GM19324 (cell line): ENCODE measurements at regions not wholly inside any gene's neighbourhood (a gene's known extent, or its start where the extent isn't known, plus 50 kb on each side); places are given as distances from the start of the nearest gene placed in this dataset.

ENCODE experiments used
- ATAC-seq: cut with Tn5 transposase; IDR thresholded peaks from one replicate; pipeline ENCODE4 v1.9.1; 2021; ENCODE audit warnings: mild to moderate bottlenecking, moderate library complexity; ENCODE audit not compliant: unreplicated experiment, low FRiP score

GRCh38 chr4:32551943-32552342, 1831.8 kb downstream of the PCDH7 start:
- ATAC-seq, result no peak

GRCh38 chr4:32560306-32560705, 1840.1 kb downstream of the PCDH7 start:
- ATAC-seq, result no peak

GRCh38 chr4:32562010-32562409, 1841.8 kb downstream of the PCDH7 start:
- ATAC-seq, result no peak

- no peak for ATAC-seq
Observed at GRCh38 chr4:32564626-32565025, 1844.5 kb downstream of the PCDH7 start.

GRCh38 chr4:32569861-32570260, 1849.7 kb downstream of the PCDH7 start:
- no peak for ATAC-seq

- ATAC-seq, result no peak
Observed at GRCh38 chr4:32572366-32572765, 1852.2 kb downstream of the PCDH7 start.

- ATAC-seq, result no peak
Observed at GRCh38 chr4:32574803-32575202, 1854.6 kb downstream of the PCDH7 start.

GRCh38 chr4:32589097-32589496, 1868.9 kb downstream of the PCDH7 start:
- no peak for ATAC-seq

- ATAC-seq, result no peak
Observed at GRCh38 chr4:32589853-32590252, 1869.7 kb downstream of the PCDH7 start.

- ATAC-seq, result no peak
Observed at GRCh38 chr4:32597354-32597753, 1877.2 kb downstream of the PCDH7 start.

- ATAC-seq, result no peak
Observed at GRCh38 chr4:32601848-32602247, 1881.7 kb downstream of the PCDH7 start.

GRCh38 chr4:32607978-32608377, 1887.8 kb downstream of the PCDH7 start:
- ATAC-seq, result no peak

- no peak for ATAC-seq
Observed at GRCh38 chr4:32624943-32625603, 1904.9 kb downstream of the PCDH7 start.

GRCh38 chr4:32625687-32626337, 1905.6 kb downstream of the PCDH7 start:
- ATAC-seq, result no peak

- ATAC-seq, result no peak
Observed at GRCh38 chr4:32631831-32632230, 1911.7 kb downstream of the PCDH7 start.

- no peak for ATAC-seq
Observed at GRCh38 chr4:32633421-32633820, 1913.3 kb downstream of the PCDH7 start.

- ATAC-seq, result no peak
Observed at GRCh38 chr4:32645653-32646052, 1925.5 kb downstream of the PCDH7 start.

- no peak for ATAC-seq
Observed at GRCh38 chr4:32658019-32658418, 1937.8 kb downstream of the PCDH7 start.

GRCh38 chr4:32661229-32661628, 1941.1 kb downstream of the PCDH7 start:
- ATAC-seq, result no peak

- ATAC-seq, result no peak
Observed at GRCh38 chr4:32662803-32663202, 1942.6 kb downstream of the PCDH7 start.

GRCh38 chr4:32672359-32672758, 1952.2 kb downstream of the PCDH7 start:
- no peak for ATAC-seq

GRCh38 chr4:32680946-32681345, 1960.8 kb downstream of the PCDH7 start:
- no peak for ATAC-seq
